ENCODE measurements at regions not wholly inside any gene's neighbourhood (a gene's known extent, or its start where the extent isn't known, plus 50 kb on each side); places are given as distances from the start of the nearest gene placed in this dataset.

- Histone ChIP-seq H3K9me2 (ENCODE audit: insufficient read depth, low read length) (no peaks in the 10 kb centered on the region), H4K20me1 (ENCODE audit: insufficient read depth, low read length) (no peaks in the 10 kb centered on the region), H3K4me1 (ENCODE audit: insufficient read depth, low read length, poor library complexity, severe bottlenecking) (no peaks in the 10 kb centered on the region), H3K79me2 (ENCODE audit: insufficient read depth, low read depth, low read length) (no peaks in the 10 kb centered on the region), H3K4me3 (ENCODE audit: low read depth, low read length, poor library complexity, severe bottlenecking) (no peak overlapping the region), H2AFZ (ENCODE audit: low read length) (no peak overlapping the region), H3K9me3 (ENCODE audit: low read length) (no peaks in the 10 kb centered on the region), H3K27ac (ENCODE audit: low read depth, low read length, poor library complexity, severe bottlenecking) (no peak overlapping the region), H3K4me2 (ENCODE audit: low read length) (no peak overlapping the region), H3K36me3 (ENCODE audit: insufficient read depth, low read length) (no peaks in the 10 kb centered on the region)
- DNase-seq (ENCODE audit: low spot score): no peak
- TF ChIP-seq, protein P1, sequence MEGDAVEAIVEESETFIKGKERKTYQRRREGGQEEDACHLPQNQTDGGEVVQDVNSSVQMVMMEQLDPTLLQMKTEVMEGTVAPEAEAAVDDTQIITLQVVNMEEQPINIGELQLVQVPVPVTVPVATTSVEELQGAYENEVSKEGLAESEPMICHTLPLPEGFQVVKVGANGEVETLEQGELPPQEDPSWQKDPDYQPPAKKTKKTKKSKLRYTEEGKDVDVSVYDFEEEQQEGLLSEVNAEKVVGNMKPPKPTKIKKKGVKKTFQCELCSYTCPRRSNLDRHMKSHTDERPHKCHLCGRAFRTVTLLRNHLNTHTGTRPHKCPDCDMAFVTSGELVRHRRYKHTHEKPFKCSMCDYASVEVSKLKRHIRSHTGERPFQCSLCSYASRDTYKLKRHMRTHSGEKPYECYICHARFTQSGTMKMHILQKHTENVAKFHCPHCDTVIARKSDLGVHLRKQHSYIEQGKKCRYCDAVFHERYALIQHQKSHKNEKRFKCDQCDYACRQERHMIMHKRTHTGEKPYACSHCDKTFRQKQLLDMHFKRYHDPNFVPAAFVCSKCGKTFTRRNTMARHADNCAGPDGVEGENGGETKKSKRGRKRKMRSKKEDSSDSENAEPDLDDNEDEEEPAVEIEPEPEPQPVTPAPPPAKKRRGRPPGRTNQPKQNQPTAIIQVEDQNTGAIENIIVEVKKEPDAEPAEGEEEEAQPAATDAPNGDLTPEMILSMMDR (conservative IDR thresholded peaks at IDR 0.05; ENCODE audit: low read length): no peak
- TF ChIP-seq EZH2phosphoT487 (IDR thresholded peaks at IDR 0.05; ENCODE audit: borderline replicate concordance, low read depth, low read length): no peak
- ChIA-PET CTCF (ENCODE audit: unreplicated experiment) (no interaction called here), POLR2A (interaction anchor here (0.6 kb wide), 1 partner anchor 20 kb away, joined by 3 read pairs; no protein-coding TSS in a partner anchor)
- no TSS peak for BruUV-seq (replicated peaks)
- intact Hi-C loops (cut with micrococcal nuclease; ENCODE audit: unreplicated experiment): no loop called here
Observed at GRCh38 chr10:81002382-81002781, 464.7 kb downstream of the SH2D4B start.

DNA sequence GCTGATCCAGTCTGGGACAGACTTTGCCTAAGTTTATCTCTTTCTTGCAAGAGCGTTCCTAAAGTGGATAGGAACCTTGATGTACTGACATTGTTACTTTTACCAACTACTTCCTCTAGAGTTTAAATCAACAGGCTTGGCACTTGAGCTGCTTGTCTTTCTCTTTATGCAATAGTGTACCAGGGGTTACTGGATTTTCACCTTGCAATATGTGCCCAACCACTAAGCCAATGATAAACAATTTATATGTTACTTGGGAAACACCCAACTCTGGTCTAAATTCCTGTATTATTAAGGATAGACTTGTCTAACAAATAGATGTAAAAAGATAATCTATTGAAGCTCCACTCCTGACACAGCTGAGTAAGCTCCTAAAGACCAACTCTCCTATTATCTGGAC, 470.2 kb downstream of the SH2D4B start:
- no peak for TF ChIP-seq EZH2phosphoT487 (IDR thresholded peaks at IDR 0.05; ENCODE audit: borderline replicate concordance, low read depth, low read length)
- TF ChIP-seq, protein P1 (conservative IDR thresholded peaks at IDR 0.05; ENCODE audit: low read length): no peak
- no peak overlapping the region for H3K27ac ChIP-seq (ENCODE audit: low read depth, low read length, poor library complexity, severe bottlenecking)
- no TSS peak for BruUV-seq (replicated peaks)
- no peak overlapping the region for H3K4me2 ChIP-seq (ENCODE audit: low read length)
- H2AFZ ChIP-seq (ENCODE audit: low read length): no peak overlapping the region
- H3K4me1 ChIP-seq (ENCODE audit: insufficient read depth, low read length, poor library complexity, severe bottlenecking): no peaks in the 10 kb centered on the region
- H3K9me3 ChIP-seq (ENCODE audit: low read length): no peaks in the 10 kb centered on the region
- no peak overlapping the region for H3K4me3 ChIP-seq (ENCODE audit: low read depth, low read length, poor library complexity, severe bottlenecking)
- ChIA-PET CTCF (ENCODE audit: unreplicated experiment) (no interaction called here), POLR2A (no interaction called here)
- no peak for DNase-seq (ENCODE audit: low spot score)
- no peaks in the 10 kb centered on the region for H3K36me3 ChIP-seq (ENCODE audit: insufficient read depth, low read length)
- H3K79me2 ChIP-seq (ENCODE audit: insufficient read depth, low read depth, low read length): no peaks in the 10 kb centered on the region
- no peaks in the 10 kb centered on the region for H3K9me2 ChIP-seq (ENCODE audit: insufficient read depth, low read length)
- H4K20me1 ChIP-seq (ENCODE audit: insufficient read depth, low read length): no peaks in the 10 kb centered on the region
- intact Hi-C loops (cut with micrococcal nuclease; ENCODE audit: unreplicated experiment): no loop called here

DNA sequence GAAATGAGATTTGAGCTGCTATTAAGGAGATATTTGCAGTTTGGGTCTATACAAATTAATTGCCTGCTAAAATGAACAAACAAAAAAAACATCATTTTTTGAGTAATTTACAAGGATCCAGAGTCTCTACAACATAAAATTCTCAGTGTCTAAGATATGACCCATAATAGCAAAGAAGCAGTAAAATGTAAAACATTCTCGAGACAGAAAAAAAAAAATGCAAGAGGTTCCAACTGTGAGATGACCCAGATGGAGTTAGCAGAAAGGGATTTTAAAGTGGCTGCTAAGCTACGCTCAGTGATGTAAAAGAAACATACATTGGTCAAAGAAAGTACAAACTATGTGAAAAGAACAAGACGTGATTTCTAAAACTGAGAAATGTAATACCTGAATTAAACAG, 471.0 kb downstream of the SH2D4B start:
- Histone ChIP-seq H3K36me3 (ENCODE audit: insufficient read depth, low read length) (no peaks in the 10 kb centered on the region), H3K79me2 (ENCODE audit: insufficient read depth, low read depth, low read length) (no peaks in the 10 kb centered on the region), H2AFZ (ENCODE audit: low read length) (no peak overlapping the region), H3K4me2 (ENCODE audit: low read length) (no peak overlapping the region), H4K20me1 (ENCODE audit: insufficient read depth, low read length) (no peaks in the 10 kb centered on the region), H3K9me3 (ENCODE audit: low read length) (no peaks in the 10 kb centered on the region), H3K4me1 (ENCODE audit: insufficient read depth, low read length, poor library complexity, severe bottlenecking) (no peaks in the 10 kb centered on the region), H3K27ac (ENCODE audit: low read depth, low read length, poor library complexity, severe bottlenecking) (no peak overlapping the region), H3K4me3 (ENCODE audit: low read depth, low read length, poor library complexity, severe bottlenecking) (no peak overlapping the region), H3K9me2 (ENCODE audit: insufficient read depth, low read length) (no peaks in the 10 kb centered on the region)
- DNase-seq (ENCODE audit: low spot score): no peak
- intact Hi-C loops (cut with micrococcal nuclease; ENCODE audit: unreplicated experiment): no loop called here
- ChIA-PET POLR2A (interaction anchor here (1.0 kb wide), 1 partner anchor 9 kb away, joined by 3 read pairs; no protein-coding TSS in a partner anchor), CTCF (ENCODE audit: unreplicated experiment) (no interaction called here)
- TF ChIP-seq, protein P1 (conservative IDR thresholded peaks at IDR 0.05; ENCODE audit: low read length): no peak
- TF ChIP-seq EZH2phosphoT487 (IDR thresholded peaks at IDR 0.05; ENCODE audit: borderline replicate concordance, low read depth, low read length): no peak
- BruUV-seq (replicated peaks): no TSS peak

Data from OCI-LY7 (cell line).